Cardiac muscle cell (in vitro differentiated cells and primary cell): ENCODE measurements at regions not wholly inside any gene's neighbourhood (a gene's known extent, or its start where the extent isn't known, plus 50 kb on each side); places are given as distances from the start of the nearest gene placed in this dataset.
A peak's percentile ranks its signal among the peaks of the same experiment; 100 is the strongest.

ENCODE experiments used
- DNase-seq, 2 donors: peaks; one replicate each; pipeline versions ENCODE4 v3.0.0 to v3.0.0-alpha.2; 2010 to 2017; ENCODE audit warnings: low read depth in 1 of 2, low spot score in 1 of 2
- H3K27ac ChIP-seq: fragments of 200-600 bp; sonication (generic); 2 replicates; pipeline ENCODE4 v1.5.1; 2016
- H3K27me3 ChIP-seq: fragments of 200-600 bp; sonication (generic); 2 replicates; pipeline ENCODE4 v1.6.0; 2016; ENCODE audit warnings: control low read depth
- H3K36me3 ChIP-seq: fragments of 200-600 bp; sonication (generic); 2 replicates; pipeline ENCODE4 v1.5.1; 2016; ENCODE audit warnings: control low read depth
- H3K4me1 ChIP-seq: fragments of 200-600 bp; sonication (generic); 2 replicates; pipeline ENCODE4 v1.8.1; 2017; ENCODE audit warnings: low read depth, mild to moderate bottlenecking, mixed run types
- H3K4me3 ChIP-seq: fragments of 200-600 bp; sonication (generic); 2 replicates; pipeline ENCODE4 v1.5.1; 2016; ENCODE audit warnings: mild to moderate bottlenecking
- H3K9me3 ChIP-seq: fragments of 200-600 bp; sonication (generic); 2 replicates; pipeline ENCODE4 v1.5.1; 2017; ENCODE audit warnings: low read depth, mild to moderate bottlenecking, control low read depth
- CTCF ChIP-seq: IDR thresholded peaks from 2 replicates; pipeline ENCODE4 v1.5.1; 2012; ENCODE audit warnings: low read depth, mild to moderate bottlenecking, low read length

- Histone ChIP-seq H3K4me1 (no peaks in the 10 kb centered on the region), H3K36me3 (no peaks in the 10 kb centered on the region), H3K4me3 (no peak overlapping the region), H3K27me3 (no peaks in the 10 kb centered on the region), H3K27ac (no peak overlapping the region), H3K9me3 (no peaks in the 10 kb centered on the region)
- DNase-seq, result peak; percentile 24 to 52
- TF ChIP-seq CTCF, result peak; percentile 39
Measured at GRCh38 chr16:73713778-73714495, 582.7 kb upstream of the PSMD7 start.

GRCh38 chr16:73713251-73713650 is 583.4 kb upstream of the PSMD7 start:
- Histone ChIP-seq H3K4me1 (no peaks in the 10 kb centered on the region), H3K27me3 (no peaks in the 10 kb centered on the region), H3K27ac (no peak overlapping the region), H3K36me3 (no peaks in the 10 kb centered on the region), H3K4me3 (no peak overlapping the region), H3K9me3 (no peaks in the 10 kb centered on the region)
- no peak for TF ChIP-seq CTCF
- no peak for DNase-seq

- no peaks in the 10 kb centered on the region for H3K36me3 ChIP-seq
- no peak for TF ChIP-seq CTCF
- DNase-seq, result peak in 1 of 2 donors; percentile 6
- H3K27me3 ChIP-seq, result no peaks in the 10 kb centered on the region
- no peaks in the 10 kb centered on the region for H3K9me3 ChIP-seq
- no peaks in the 10 kb centered on the region for H3K4me1 ChIP-seq
- no peak overlapping the region for H3K4me3 ChIP-seq
- H3K27ac ChIP-seq, result no peak overlapping the region
Measured at GRCh38 chr16:73711406-73712080, 585.1 kb upstream of the PSMD7 start.

GRCh38 chr16:73710526-73710925 is 586.1 kb upstream of the PSMD7 start:
- H3K27me3 ChIP-seq, result no peaks in the 10 kb centered on the region
- no peak for DNase-seq
- no peaks in the 10 kb centered on the region for H3K4me1 ChIP-seq
- H3K9me3 ChIP-seq, result no peaks in the 10 kb centered on the region
- H3K36me3 ChIP-seq, result no peaks in the 10 kb centered on the region
- no peak for TF ChIP-seq CTCF
- H3K4me3 ChIP-seq, result no peak overlapping the region
- no peak overlapping the region for H3K27ac ChIP-seq

GRCh38 chr16:73707863-73708262 is 588.8 kb upstream of the PSMD7 start:
- H3K27ac ChIP-seq, result no peak overlapping the region
- H3K9me3 ChIP-seq, result no peaks in the 10 kb centered on the region
- no peak overlapping the region for H3K4me3 ChIP-seq
- no peaks in the 10 kb centered on the region for H3K36me3 ChIP-seq
- no peak for DNase-seq
- TF ChIP-seq CTCF, result no peak
- no peaks in the 10 kb centered on the region for H3K27me3 ChIP-seq
- no peaks in the 10 kb centered on the region for H3K4me1 ChIP-seq
